Ishikawa (cell line): ENCODE measurements at regions not wholly inside any gene's neighbourhood (a gene's known extent, or its start where the extent isn't known, plus 50 kb on each side); places are given as distances from the start of the nearest gene placed in this dataset.

Experiments used
- CEBPB ChIP-seq: IDR thresholded peaks from 2 replicates; pipeline ENCODE4 v1.6.1; 2012
- CREB1 ChIP-seq: IDR thresholded peaks from 2 replicates; pipeline ENCODE4 v1.6.1; 2012; ENCODE audit warnings: low read depth
- EGR1 ChIP-seq: IDR thresholded peaks from 2 replicates; pipeline ENCODE4 v1.6.1; 2012
- EP300 ChIP-seq: IDR thresholded peaks from 2 replicates; pipeline ENCODE4 v1.6.1; 2012; ENCODE audit warnings: borderline replicate concordance
- FOXM1 ChIP-seq: IDR thresholded peaks from 2 replicates; pipeline ENCODE4 v1.6.1; 2012; ENCODE audit warnings: low read depth, borderline replicate concordance
- MAX ChIP-seq: IDR thresholded peaks from 2 replicates; pipeline ENCODE4 v1.6.1; 2012
- NFIC ChIP-seq: IDR thresholded peaks from 2 replicates; pipeline ENCODE4 v1.6.1; 2012
- RAD21 ChIP-seq: IDR thresholded peaks from 2 replicates; pipeline ENCODE4 v1.6.1; 2012; ENCODE audit warnings: low read depth
- REST ChIP-seq: IDR thresholded peaks from 2 replicates; pipeline ENCODE4 v1.6.1; 2012; ENCODE audit warnings: low read depth, mild to moderate bottlenecking
- TAF1 ChIP-seq: IDR thresholded peaks from 2 replicates; pipeline ENCODE4 v1.6.1; 2012; ENCODE audit warnings: low read depth, mild to moderate bottlenecking
- TCF12 ChIP-seq: IDR thresholded peaks from 2 replicates; pipeline ENCODE4 v1.6.1; 2012; ENCODE audit warnings: low read depth
- TEAD4 ChIP-seq: IDR thresholded peaks from 2 replicates; pipeline ENCODE4 v1.6.1; 2012
- USF1 ChIP-seq: IDR thresholded peaks from 2 replicates; pipeline ENCODE4 v1.6.1; 2012
- YY1 ChIP-seq: IDR thresholded peaks from 2 replicates; pipeline ENCODE4 v1.6.1; 2012; ENCODE audit warnings: low read depth
- ZBTB7A ChIP-seq: IDR thresholded peaks from 2 replicates; pipeline ENCODE4 v1.6.1; 2012; ENCODE audit warnings: low read depth

GRCh38 chr4:38356686-38357085, 307.3 kb upstream of the KLF3 start:
- TF ChIP-seq TAF1: no peak
- no peak for TF ChIP-seq CEBPB
- TF ChIP-seq REST: no peak
- TF ChIP-seq RAD21: no peak
- TF ChIP-seq NFIC: no peak
- no peak for TF ChIP-seq CREB1
- TF ChIP-seq MAX: no peak
- no peak for TF ChIP-seq FOXM1
- TF ChIP-seq YY1: no peak
- TF ChIP-seq TCF12: no peak
- no peak for TF ChIP-seq EP300
- TF ChIP-seq ZBTB7A: no peak
- TF ChIP-seq EGR1: no peak
- TF ChIP-seq TEAD4: no peak
- TF ChIP-seq USF1: no peak

GRCh38 chr4:38357546-38357945, 306.5 kb upstream of the KLF3 start:
- TF ChIP-seq NFIC: no peak

GRCh38 chr4:38359113-38359512, 304.9 kb upstream of the KLF3 start:
- TF ChIP-seq MAX (no peak), TAF1 (no peak), YY1 (no peak), TCF12 (no peak), EP300 (no peak), NFIC (no peak), TEAD4 (no peak), FOXM1 (no peak), EGR1 (no peak), RAD21 (no peak)

GRCh38 chr4:38360201-38360600, 303.8 kb upstream of the KLF3 start:
- TF ChIP-seq CREB1 (no peak), FOXM1 (no peak), REST (no peak), TAF1 (no peak), RAD21 (no peak), TCF12 (no peak)

- no peak for TF ChIP-seq TEAD4
- TF ChIP-seq ZBTB7A: no peak
- no peak for TF ChIP-seq FOXM1
- no peak for TF ChIP-seq MAX
- TF ChIP-seq CEBPB: no peak
- TF ChIP-seq EGR1: no peak
- TF ChIP-seq RAD21: no peak
These were observed 299.5 kb upstream of the KLF3 start for GRCh38 chr4:38364383-38364963.

GRCh38 chr4:38365261-38365660, 298.7 kb upstream of the KLF3 start:
- TF ChIP-seq RAD21: no peak
- TF ChIP-seq CREB1: no peak
- no peak for TF ChIP-seq FOXM1

GRCh38 chr4:38365748-38366310, 298.2 kb upstream of the KLF3 start:
- TF ChIP-seq ZBTB7A: no peak
- no peak for TF ChIP-seq EGR1
